ENCODE measurements at regions not wholly inside any gene's neighbourhood (a gene's known extent, or its start where the extent isn't known, plus 50 kb on each side); places are given as distances from the start of the nearest gene placed in this dataset.

DNA sequence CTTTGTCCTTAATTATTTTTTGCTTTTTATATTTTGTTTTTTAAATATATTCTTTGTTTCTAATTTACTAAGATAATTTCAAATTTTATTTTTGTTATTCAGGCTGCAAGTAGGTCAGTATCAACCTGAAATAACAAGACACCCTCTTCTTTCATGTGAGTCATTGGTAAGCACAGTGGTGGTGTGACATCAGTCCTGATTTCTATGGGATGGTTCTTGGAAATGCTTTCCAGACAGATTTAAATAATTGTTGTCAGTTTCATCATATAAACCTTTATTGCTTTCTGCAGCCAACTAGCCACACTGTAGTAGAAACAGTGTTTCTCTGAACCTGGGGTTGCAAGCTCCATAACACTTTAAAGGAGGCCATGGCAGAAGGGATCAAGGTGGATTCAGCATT, 157.5 kb upstream of the C21orf91 start:
- no peak for DNase-seq

DNA sequence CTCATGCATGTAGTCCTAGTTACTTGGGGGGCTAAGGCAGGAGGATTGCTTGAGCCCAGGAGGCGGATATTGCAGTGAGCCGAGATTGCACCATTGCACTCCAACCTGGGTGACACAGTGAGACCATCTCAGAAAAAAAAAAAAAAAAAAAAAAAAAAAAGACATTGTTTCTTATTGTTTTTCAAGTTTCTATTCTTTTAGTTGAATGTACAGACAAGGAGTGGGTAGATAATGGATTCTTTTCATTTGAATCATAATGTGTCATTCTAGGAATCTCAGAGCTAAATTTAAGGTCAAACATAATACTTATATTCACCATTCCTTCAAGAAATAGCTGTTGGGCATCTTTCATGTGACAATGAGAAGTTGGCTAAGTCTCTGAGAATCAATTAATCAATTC, 157.0 kb upstream of the C21orf91 start:
- no peak for DNase-seq

DNA sequence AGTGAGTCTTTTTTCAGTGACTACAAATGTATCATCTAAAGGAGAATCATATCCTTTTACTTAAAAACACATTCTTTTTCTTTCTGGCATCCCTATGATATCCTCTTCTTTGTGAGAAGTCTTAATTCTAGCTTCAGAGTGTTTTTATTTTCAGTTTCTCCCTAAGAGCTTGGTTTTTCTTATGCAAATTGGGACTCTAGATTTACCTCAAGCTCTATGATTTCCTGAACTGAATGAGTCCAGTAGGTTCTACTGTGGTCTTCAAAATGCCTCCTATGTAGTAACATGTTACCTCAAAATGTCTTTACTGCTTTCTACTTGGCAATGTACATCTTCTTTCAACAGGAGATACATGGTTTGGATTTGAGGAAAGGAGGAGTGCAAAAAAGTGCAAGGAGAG, 148.2 kb upstream of the C21orf91 start:
- DNase-seq, result no peak

DNA sequence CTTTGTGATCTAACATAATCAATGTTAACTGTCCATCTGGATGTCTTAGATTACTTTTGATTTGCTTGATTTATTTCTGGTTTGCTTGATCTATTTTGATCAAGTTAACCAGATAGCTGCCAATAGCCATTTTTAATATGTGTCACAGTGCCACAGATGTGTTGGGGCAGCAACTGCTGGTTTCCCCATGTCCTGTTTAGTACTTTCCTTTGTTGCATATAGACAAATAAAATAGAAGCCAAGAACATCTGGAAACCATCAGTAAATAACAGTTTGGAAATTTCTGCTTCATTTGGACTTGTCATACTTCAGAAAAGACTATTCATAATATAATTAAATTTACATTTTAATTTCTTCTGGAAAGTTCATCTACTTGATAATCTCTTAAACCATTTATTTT, 145.6 kb upstream of the C21orf91 start:
- no peak for DNase-seq

DNA sequence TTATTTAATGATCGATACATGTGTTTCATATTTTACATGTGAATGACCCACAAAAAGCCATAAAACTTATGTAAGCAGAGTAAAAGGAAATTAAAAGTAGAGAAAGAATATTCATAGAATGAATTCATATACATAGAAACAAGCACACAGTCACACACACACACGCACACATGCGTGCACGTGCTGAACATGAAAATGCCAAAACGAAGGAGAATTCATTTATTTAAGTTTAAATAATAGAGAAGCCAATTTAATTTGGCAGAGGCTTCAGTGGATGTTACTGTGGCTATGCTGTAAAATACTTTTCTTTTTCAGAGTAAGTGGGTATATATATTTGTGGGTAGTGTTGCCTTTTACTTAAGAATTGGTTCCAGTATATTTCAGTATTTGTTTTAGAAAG, 145.0 kb upstream of the C21orf91 start:
- DNase-seq, result no peak

DNA sequence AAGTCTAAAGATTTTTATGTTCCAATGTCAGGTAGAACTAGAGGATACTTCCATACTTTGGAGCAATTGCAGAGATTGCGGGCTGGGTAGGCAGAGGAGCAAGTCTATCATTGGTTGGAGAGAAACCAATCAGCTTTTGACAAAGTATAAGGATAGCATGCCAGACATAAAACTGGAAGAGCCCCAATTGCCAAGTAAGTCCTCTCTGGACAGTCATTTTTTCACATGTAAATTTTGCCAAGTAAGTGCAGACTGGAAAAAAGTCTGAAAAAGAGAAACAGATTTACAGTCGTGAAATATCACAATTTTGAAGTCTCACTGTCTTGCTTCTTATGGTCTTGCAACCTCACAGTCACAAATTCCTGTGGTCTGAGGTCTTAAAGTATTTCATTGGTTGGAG, 131.4 kb upstream of the C21orf91 start:
- DNase-seq, result no peak

DNA sequence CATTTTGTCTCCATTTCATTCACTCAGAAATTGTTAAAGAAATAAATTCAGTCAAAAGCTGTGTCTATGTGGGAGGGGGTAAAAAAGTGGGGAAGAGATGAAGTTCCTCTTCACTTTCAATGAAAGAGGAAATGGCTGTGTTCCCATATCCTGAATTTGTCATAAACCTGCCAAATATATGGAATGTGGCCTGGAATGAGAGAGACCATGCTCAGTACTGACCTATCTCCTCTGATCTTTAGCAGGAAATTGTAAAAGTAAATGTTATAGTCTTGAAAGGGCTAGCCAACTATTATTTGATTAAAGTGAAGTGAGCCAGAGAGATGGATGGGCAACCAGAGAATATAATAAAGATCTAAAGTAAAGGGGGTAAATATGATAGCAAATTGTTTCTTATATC, 130.3 kb upstream of the C21orf91 start:
- no peak for DNase-seq

DNA sequence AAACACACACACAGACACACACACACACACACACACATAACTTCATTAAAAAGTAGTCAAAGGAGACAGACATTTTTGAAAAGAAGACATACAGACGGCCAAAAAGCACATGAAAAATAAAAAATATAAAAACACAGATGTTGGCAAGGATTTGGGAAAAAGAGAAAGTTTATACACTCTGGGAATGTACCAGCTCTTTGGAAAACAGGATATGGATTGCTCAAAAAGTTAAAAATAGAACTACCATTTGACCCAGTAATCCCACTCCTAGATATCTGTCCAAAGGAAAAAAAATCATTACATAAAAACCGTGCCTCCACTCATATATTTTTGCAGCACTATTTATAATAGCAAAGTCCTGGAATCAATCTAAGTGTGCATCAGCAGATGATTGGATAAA, 128.4 kb upstream of the C21orf91 start:
- DNase-seq, result no peak

DNA sequence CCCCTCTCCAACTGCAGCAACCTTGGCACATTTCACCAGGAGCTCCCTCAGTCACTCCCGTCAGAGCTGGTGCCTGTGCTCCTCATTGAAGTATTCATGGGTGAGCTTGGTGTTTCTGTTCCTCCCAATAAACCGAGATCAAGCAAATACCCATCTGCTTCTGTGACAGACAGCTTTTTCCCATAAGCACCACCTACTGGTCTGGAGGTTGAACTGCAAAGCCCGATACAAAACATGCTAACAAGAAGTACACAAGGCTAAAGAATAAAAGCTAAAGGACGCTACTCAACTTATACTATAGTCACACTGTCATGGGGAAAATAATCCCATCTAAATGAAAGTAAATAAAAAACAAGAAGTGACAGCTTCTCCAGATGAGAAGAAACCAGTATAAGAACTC, 111.9 kb upstream of the C21orf91 start:
- DNase-seq, result no peak

DNA sequence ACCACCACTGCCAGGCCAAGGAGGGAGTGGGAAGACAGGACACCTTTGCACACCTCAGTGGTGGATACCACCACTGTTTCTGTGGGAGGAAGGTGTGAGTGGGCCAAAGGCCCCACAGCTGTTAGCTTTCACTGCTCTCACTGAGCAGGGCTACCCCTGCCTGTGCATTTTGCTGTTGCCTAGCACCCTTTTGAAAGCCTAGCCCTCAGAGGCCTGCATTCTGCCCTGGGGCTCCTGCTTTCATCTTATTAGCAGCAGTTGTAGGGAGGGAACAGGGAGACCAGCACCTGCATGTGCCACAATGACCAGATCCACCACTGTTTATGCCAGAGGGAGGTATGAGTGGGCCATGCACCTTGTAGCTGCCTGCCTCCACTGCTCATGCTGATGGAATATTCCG, 110.9 kb upstream of the C21orf91 start:
- no peak for DNase-seq

DNA sequence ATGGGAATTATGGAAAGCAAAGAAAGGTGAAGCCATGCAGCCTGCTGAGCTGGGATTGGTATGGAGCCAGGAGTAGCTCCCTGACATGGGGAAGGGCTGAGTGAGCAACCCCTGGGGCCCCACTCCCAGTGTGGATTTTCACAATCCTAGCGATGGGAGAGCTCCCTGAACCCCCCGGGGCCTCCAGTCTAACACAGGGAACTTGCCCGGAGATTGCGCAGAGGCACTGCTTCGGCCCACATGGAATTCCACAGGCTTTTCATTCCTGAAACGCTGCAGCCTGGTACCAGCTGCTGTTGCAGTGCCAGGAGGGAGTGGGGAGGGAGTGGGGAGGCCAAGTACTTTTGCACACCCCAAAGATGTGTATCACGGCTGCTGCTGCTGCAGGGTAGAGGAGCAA, 110.4 kb upstream of the C21orf91 start:
- no peak for DNase-seq

DNA sequence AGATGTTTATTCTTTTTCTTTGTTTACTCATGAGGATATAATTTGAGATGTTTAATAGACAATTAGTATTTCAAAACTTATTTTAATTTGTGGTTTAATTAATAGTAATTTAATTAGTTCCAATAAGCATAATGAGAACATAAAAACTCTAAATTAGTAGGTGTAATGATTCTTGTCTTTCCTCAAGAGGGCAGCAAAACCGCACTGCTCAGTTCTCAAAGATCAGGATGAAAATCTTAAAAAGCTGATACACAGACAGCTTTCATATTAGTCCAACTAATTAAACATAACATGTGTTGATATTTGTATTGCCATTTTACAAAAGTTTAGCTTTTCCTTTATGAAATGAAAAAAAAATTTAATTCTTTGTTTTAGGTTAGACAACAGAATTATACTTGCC, 106.7 kb upstream of the C21orf91 start:
- DNase-seq, result no peak

DNA sequence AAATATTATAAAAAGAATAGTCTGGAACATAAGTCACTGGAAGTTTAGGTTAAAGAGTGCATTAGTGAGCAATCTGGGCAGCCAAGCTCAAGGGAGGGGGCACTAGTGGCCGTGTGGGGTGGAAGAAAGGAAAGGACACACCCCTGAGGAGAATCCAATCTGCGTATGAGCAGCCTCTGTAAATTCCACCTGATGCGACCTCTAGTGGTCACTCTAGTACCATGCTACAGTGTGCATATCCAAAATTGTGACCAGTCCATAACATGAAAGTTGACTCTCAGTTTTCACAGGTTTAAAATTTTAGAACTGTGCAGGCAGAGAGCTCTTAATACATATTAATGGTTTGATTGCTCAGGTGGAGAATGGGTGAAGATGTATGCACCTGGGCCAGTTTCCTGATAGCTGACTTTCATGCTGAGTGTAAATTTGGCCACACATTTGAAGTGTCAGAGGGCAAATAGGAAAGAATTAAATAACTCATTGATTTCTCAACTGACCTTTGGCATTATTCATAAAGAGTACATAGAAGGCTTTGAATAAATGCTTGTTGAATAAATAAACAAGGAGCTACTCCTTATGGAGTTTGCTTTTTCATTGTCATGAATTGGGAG, 105.9 kb upstream of the C21orf91 start:
- DNase-seq, result peak in 4 of 6 experiments; percentile 16 to 45 (median 34)

DNA sequence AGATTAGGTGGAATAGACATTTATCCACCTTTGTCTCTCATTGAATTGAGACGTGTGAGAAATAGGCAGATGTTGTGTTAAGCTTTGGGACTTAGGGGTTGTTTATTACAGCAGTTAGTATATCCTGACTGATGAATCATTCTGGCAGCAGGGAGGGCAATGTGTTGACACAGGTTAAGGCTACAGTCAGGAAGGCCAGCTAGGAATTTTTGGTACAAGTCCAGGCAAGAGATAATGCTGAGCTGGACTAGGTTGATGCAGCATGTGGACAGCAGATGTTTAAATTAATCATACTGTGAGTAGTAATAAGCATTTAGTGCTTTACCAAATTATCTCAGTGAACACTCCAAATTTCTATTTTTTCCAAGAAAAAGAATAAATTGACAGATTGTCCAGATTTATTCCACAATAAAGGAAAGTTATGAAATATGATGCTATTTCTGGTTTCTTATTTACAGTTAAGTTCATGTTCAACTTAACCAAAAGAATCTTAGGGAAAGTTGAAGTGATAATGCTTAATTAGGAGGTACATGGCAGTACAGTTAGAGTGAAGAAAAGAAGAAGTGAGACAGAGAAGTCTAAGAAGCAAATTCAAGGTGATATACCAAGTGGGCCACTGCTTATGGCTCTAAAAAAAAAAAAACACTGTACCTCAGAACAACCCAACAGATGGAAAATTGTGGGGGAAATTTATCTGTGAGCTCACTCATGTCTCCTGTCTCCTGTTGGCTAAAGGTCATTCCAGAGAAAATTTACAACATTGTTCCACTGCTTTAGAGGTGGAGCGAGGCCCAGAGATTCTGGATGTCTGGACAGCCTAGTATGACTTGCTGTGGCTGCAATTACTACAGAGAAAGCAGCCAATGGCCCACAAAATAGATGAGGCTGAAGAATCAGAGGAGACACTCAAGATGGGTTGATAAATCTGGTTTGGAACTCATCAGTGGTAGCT, 102.7 kb upstream of the C21orf91 start:
- no peak for DNase-seq

DNA sequence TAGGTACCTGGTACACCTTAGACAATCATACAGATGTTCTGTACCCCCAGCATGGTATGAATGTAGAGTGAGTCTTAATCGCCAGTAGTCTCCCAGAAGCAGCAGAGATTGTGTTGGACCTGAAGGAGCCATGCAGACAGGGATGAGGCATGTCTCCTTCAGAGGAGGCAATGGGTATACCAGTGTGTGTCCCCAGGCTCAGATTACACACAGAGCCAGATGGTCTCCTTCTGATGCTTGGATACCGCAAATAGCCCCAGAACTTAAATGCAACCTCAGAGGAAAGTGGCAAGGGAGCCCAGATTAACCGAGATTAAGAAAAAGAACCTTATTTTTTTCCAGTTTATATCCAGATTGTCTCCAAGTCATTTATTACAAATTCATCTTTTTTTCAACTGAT, 96.8 kb upstream of the C21orf91 start:
- DNase-seq, result no peak

DNA sequence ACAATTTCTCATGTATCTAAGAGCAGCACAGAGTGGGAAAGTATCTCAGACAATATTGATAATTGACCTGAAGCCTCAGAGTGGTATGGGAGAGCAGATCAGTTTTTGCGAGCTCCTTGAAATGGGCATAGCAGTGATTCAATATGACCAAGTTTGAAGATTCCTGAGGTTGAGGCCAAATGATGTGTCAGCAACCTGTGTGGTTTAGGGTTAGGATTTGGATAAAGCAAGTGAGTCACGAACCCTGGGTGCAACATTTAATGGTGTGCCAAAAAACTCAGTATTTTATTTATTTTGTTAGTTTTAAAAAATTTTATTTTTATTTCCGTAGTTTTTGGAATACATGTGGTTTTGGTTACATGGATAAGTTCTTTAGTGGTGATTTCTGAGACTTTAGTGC, 92.5 kb upstream of the C21orf91 start:
- DNase-seq, result no peak

DNA sequence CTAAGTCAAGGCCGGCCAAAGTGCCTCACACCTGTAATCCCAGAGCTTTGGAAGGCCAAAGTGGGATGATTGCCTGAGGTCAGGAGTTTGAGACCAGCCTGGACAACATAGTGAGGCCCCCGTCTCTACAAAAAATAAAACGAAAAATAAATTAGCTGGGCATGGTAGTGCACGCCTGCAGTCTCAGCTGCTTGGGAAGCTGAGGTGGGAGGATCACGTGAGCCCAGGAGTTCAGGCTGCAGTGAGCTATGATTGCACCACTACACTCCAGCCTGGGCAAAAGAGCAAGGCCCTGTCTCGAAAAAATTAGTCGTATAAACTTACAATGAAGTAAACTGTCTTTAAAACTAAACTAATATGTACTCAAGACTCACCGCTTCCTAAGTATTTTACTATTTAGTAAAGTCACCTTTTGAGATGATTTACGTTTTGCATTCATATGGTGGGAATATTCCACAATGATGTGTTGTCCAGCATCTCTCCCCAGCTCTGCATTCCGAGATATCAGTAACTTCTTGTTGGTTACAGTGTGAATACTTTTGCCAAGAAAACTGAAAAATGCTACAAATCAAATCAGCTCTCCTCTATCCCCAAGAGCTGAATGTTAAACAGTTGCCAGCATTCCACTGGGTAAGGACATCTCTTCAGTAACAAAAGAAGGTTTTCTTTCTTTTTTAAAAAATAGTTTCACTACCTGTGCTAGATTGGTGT, 84.9 kb upstream of the C21orf91 start:
- no peak for DNase-seq

DNA sequence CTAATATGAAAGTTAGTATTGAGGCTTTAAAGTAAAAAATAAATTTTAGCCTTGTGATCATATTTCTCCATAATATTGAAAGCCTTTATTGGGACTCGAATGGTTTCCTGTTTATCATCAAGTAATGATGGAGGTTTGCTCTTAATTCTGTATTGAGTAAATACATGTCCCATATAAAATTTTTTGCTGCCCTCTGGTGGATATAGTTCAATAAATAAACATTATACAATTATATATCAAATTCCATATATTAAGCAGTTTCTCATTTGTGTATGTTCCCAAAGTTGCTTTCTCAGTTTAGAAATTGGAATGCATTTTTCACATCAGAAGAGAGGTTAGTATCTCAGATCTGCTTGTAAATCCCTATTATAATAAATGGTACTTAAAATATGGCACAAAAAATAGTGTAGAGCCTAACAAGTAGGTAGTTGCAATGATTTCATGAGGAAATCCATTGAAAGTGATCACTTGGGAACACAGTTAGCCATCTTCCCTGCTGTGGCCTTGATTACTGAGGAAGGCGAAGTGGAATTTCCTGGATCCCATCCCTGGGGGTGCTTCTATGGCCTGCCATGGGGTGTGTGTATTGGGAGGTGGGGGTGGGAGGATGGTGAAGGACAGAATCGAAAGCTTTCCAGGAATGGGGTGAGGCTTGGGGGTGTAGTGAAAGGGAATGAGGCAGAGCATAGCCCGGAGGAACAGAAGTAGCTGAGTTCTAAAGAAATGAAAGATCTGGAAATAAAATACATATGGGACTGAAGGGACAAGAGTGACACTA, 84.1 kb upstream of the C21orf91 start:
- peak in 3 of 6 experiments; percentile 9 to 63 (median 60) for DNase-seq

DNA sequence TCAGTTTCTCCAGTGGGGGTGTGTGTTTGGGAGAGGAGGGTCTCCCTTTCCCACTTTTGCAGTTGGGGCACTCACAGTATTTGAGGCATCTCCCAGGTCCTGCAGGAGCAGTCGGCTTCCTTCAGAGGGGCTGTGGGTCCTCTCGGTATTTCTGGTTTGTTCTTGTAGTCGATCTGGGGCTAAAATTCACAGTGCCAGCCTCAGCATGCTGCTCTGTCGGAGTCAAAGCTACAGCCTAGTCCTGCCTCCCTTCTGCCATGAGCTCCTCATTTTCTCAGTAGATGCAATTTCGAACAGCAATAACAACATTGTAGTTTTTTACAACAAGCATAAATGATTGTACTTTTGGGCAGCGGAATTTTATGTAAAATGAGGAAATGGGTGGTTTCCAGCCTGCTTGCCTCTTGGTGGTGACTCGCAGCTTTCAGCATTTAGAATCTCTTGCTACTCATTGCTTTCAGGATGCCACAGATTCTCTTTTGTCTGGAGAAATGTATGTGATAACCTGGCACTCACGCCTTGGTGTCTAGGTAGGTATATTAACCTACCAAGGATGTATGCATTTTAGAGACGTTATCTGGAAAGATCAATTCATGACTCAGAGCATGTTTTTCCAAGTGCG, 82.4 kb upstream of the C21orf91 start:
- DNase-seq, result no peak

DNA sequence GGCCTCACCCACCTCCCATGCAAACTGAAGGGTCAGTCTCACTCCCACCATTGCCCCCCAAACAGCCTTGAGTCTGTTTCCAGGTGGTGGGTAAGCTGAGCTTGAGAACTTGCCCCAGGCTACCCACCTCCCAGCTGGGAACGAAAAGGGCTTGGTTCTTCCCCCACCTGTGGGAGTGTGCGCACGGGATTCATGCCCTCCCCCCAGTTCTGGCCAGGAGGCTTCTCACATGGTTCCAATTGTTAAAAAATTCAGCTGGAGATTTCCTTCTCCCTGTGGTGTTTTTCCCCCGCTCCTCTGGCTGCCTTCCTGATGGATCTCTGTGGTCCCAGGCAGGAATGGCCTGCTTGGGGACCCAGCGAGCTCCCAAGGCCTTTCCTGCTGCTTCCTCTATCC, 81.8 kb upstream of the C21orf91 start:
- DNase-seq, result no peak

DNA sequence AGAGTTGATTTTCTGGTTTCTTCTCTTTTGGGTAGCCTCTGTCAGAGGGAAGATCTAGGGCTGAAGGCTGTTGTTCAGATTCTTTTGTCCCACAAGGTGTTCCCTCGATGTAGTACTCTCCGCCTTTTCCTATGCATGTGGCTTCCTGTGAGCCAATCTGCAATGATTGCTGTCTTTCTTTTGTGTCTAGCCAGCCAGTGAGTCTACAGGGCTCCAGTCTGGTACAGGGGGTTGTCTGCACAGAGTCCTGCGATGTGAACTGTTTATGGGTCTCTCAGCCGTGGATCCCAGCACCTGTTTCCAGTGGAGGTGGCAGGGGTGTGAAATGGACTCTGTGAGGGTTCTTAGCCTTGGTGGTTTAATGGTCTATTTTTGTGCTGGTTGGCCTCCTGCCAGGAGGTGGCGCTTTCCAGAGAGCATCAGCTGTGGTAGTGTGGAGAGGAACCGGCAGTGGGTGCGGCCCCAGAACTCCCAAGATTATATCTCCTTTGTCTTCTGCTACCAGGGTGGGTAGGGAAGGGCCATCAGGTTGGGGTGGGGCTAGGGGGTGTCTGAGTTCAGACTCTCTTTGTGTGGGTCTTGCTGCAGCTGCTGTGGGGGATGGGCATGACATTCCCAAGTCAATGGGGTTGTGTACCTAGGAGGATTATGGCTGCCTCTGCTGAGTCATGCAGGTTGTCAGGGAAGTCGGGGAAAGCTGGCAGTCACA, 81.3 kb upstream of the C21orf91 start:
- no peak for DNase-seq

DNA sequence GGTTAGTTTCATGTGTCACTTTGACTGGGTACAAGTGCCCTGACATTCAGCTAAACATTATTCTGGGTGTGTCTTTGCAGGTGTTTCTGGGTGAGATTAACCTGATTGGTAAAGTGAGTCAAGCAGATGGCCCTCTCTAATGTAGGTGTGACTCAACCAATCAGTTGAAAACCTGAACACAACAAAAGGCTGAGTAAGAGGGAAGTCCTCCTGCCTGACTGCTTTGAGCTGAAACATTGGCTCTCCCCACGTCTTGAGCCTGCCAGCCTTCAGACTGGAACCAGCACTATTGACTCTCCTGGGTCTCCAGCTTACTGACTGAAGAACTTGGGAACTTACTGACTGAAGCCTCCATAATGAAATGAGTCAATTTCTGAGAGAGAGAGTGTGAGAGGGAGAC, 70.0 kb upstream of the C21orf91 start:
- no peak for DNase-seq
